GM12873 (cell line): ENCODE measurements at regions not wholly inside any gene's neighbourhood (a gene's known extent, or its start where the extent isn't known, plus 50 kb on each side); places are given as distances from the start of the nearest gene placed in this dataset.

ENCODE experiments used
- TF ChIP-seq, protein P1 (sequence below): IDR thresholded peaks from 2 replicates; pipeline ENCODE4 v1.5.1; 2012; ENCODE audit warnings: low read depth, mild to moderate bottlenecking, moderate library complexity, low read length, control low read depth; ENCODE audit not compliant: insufficient read depth; ENCODE audit errors: missing control alignments

GRCh38 chr17:17412326-17412725, 64.5 kb upstream of the MED9 start:
- TF ChIP-seq, protein P1, sequence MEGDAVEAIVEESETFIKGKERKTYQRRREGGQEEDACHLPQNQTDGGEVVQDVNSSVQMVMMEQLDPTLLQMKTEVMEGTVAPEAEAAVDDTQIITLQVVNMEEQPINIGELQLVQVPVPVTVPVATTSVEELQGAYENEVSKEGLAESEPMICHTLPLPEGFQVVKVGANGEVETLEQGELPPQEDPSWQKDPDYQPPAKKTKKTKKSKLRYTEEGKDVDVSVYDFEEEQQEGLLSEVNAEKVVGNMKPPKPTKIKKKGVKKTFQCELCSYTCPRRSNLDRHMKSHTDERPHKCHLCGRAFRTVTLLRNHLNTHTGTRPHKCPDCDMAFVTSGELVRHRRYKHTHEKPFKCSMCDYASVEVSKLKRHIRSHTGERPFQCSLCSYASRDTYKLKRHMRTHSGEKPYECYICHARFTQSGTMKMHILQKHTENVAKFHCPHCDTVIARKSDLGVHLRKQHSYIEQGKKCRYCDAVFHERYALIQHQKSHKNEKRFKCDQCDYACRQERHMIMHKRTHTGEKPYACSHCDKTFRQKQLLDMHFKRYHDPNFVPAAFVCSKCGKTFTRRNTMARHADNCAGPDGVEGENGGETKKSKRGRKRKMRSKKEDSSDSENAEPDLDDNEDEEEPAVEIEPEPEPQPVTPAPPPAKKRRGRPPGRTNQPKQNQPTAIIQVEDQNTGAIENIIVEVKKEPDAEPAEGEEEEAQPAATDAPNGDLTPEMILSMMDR = no peak

DNA sequence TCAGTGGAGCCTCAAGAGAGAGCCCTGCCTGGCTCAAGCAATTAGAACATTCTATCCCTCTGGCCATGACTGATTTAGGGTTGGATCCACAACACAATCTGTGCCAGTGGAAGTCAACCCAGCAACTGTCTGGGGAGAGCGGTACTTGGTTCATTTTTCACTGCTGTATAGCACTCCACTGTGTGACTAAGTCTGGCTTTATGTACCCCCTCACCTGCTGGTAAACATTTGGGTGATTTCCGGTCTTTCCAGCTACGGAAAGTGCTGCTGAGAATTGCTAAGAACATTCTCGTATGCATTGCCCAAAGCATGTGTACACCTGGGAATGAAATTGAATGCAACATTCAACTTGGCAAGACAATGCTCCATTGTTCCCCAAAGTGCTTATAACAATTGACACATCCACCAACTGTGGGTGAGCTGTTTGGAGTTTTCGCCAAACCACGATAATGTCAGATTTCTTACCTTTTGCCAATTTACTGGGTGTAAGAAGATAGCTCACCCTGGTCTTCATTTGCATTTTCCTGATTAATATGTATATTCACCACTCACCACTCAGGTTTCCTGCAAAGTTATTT, 63.5 kb upstream of the MED9 start:
- TF ChIP-seq, protein P1 = no peak

DNA sequence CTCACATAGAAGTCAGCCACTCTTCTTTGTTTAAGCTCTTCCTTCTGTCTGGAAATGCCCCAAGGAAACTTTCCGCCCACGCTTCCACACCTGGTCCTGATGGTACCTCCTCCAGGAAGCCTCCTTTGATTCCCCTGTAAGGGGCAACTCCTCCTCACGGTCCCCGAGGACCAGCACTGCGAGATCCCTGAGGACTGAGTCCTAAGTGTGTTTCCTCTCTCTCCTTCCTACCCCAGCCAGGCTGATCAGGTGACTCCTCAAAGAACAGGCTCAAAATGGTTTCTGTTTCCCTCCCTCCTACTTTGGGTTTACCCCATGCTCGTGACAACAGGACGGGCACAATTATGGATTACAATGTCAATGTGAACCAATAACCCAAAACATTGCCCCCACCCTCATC, 63.0 kb upstream of the MED9 start:
- TF ChIP-seq, protein P1 = no peak

GRCh38 chr17:17414341-17414805, 62.4 kb upstream of the MED9 start:
- TF ChIP-seq, protein P1 = no peak

GRCh38 chr17:17415006-17415405, 61.8 kb upstream of the MED9 start:
- TF ChIP-seq, protein P1 = no peak

DNA sequence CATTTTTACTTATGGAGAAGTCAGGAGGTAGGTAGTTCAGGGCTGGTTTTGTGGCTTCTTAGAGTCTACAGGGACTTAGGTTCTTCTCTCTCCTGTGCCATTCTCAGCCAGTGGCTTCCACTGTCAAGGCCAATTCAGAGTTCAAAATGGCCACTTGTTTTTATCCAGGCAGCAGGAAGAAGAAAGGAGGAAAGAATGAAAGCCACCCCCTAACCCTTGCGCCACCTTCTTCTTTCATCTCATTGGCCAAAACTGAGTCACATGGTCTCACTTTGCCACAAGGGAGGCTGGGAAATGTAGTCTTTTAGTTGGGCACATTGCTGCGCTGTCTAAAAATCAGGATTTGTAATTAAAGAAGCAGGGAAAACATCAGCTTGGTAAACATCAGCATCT, 60.8 kb upstream of the MED9 start:
- TF ChIP-seq, protein P1 = no peak

GRCh38 chr17:17416400-17417360, 60.1 kb upstream of the MED9 start:
- TF ChIP-seq, protein P1 = no peak
